GM19467 (cell line): ENCODE measurements at regions not wholly inside any gene's neighbourhood (a gene's known extent, or its start where the extent isn't known, plus 50 kb on each side); places are given as distances from the start of the nearest gene placed in this dataset.

Source experiments
- ATAC-seq: cut with Tn5 transposase; IDR thresholded peaks from one replicate; pipeline ENCODE4 v1.9.1; 2021; ENCODE audit warnings: mild to moderate bottlenecking, moderate library complexity; ENCODE audit not compliant: unreplicated experiment

DNA sequence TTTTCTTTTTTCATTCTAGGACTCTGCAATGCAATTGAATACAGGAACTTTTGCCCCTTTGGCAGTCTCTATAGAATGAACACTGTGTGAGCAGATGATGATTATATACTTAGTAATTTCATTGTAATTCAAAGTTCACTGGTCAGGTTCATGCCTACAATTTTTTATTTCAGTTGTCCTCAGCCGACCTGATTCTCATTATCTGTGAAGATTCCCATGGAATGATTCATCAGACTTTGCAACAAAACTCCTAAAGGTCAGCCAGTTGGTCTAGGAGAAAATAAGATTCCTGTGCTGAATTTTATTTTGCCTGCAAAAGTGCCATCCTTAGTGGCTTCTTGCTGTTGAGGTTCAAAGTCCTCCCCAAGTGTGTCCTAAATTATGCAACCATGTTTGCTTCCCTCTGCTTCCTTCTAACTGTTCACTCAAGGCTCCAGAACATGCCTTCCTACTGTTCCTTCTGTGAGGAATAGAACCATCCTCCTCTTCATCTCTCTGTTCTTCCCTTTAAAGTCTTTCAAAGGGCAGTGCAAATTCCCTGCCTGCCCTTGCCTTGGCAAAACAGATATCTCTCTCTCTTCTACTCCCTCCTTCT, 194.2 kb upstream of the CNR1 start:
- no peak for ATAC-seq

DNA sequence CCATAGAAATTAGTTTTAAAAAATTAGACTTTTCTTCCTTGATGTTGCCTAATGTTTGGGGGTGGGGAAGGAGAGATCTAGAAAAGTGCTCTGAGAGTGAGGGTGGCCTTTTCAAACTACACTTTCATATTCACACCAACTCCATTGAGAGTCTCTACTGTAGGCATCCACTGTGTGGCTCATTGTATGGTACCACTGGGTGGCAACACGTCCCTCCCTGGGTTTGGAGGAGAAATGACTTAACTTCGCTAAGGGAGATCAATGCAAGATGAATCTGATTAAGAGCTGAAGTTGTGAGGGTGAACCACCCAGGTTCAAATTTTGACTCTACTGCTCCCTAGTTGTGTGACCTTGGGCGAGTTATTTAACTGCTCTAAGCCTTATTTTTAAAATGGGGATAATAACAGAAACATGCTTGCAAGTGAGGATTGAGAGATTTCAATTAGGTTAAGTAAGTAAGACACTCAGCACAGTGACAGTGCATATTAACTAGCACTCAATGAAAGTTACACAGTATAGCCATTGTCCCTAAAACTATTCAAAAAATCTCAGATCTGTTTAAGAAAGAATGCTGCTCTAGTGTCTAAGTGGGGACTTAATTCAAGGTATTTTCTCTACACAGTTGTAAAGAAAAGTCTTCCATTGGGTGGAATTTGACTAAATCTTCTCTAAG, 193.5 kb upstream of the CNR1 start:
- no peak for ATAC-seq

DNA sequence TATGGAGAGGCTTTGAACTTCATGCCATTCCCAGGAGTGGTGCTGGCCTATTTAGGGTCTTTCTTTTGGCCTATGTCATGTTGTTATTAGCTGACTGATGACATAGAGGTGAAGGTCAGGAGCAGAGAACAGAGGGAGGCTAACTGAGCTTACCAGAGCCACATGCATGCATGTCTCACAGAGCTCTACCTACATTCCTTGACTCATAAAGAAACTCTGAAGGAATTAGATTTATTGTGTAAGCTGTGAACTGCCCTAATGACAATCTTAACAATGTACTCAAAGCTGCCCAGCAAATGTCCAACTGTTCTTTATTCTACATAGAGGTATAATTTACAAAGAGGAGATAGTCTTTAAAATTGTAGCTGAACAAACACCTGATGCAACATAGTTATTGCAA, 192.7 kb upstream of the CNR1 start:
- ATAC-seq = no peak

DNA sequence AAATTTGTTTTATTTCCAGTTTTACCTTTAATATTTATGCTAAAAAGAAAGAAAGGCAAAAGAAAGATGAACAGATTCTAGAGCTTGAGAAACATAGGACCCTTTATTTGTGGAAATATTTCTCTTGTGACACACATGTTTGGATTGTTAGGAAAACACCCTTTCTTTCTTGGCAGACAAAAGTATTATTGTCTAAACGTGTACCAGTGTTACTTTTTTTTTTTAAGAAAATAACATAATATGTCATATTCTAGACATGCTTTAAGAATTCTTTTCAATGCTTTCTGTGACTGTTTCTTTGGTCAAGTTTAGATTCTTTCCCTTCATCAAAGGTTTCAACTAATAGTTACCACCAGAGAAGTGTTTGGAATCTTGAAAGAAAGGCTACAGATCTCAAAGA, 183.4 kb upstream of the CNR1 start:
- ATAC-seq = no peak

DNA sequence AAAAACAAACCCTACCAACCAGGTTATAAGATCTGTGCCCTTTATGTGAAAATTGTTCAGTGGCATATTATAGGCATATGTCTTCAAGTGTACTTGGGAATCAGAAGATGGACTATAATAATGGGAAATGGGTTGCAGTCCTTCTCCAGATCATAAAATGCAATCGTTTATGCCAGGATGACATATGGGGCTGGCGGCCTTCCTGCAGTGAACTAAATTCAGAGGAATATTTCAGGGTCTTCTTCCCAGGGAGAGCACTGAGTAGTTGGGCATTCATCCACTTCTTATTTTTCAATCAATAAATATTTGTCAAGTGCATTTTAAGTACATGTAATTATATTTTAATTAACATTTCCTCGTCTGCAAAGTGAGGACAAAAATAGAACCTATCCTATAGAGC, 176.2 kb upstream of the CNR1 start:
- ATAC-seq = no peak

DNA sequence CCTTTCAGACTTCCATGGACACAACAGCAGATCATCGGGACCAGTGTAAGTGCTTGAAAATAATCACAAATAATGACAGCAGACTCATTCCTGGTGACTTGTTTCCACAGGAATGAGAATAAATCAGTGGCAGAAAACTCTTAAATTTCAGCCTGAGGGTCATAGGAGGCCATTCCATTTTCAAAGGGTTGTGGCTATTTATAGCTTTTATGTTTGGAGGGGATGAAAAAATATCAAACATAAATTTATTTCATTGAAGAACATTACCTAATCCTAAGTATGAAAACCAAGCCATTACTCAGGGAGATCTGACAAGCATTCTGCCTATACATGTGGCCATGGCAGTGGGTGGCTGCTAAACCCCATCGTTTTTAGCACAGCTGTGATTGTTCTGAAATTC, 173.6 kb upstream of the CNR1 start:
- no peak for ATAC-seq

DNA sequence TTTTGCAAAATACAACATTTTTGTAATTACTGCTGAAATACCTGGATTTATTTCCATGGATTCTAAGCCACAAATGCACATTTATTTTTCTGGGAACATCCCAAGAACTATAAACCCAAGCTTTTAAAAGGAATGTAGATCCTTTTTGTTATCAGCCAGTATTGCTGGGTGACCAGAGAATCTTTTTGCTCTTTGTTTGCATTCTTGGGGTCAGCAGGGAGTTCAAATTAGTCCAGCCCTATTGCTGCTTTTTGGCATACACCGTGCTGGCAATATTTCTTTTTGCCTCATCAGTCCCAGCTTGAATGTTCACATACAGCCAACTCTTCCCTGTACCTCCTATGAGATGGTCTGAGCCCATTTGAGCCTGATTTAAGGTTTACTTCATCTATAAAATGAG, 155.2 kb upstream of the CNR1 start:
- no peak for ATAC-seq

DNA sequence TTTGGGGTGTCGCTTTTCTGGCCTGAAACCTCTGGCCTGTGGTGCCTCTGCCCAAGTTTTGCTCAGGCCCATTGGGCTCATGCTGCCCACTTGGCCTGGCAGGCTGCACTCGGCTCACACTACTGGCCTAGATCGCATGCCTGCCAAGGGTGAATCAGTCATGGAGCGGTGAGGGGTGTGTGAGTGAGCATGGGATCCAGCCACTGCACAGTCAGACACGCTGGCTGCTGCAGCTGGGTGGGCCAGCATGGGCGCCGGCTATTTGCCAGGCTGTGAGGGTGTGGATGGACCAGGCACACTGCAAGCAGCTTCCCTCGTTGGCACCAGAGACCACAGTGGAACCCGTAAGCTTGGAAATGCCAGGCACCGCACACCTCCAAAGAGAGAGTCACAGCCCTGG, 145.4 kb upstream of the CNR1 start:
- ATAC-seq = no peak

DNA sequence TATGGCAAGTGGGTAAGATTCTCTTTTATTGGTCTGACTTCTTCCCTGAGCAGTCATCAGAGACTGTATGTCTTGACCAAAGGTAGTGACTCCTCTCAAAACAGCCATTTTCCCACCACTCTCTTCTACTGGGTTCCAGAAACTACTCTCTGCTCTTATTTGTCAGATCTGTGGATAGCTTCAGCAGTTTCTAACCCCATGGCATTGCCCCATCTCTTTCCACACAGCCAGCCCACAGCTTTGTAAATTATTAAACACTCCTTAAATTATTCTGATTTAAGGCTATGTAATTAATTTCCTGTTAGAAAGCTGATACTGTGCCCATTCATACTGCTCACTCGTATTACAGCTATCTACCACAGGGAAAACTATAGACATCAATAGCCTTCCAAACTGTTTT, 138.4 kb upstream of the CNR1 start:
- no peak for ATAC-seq

DNA sequence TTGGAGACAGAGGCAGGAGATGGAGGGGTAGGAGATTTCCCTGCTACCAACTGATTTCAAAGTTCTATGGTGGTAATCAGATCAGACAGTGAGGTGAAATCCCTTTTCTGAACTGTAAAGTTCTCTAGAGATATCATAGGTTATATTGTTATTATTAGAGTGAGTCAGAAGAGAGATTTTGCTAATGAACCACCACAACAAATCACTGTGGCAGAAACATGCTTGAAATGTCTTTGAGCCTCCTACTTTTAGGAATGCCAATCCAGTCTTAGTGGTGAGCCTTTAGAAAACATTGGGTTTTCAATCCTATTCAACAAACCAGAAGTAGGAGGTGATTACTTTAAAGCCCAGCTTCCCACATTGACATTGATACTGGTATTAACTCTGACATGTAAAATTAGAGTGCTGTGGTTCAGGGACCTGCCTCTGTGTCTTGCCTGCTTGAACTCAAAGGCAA, 136.7 kb upstream of the CNR1 start:
- no peak for ATAC-seq

DNA sequence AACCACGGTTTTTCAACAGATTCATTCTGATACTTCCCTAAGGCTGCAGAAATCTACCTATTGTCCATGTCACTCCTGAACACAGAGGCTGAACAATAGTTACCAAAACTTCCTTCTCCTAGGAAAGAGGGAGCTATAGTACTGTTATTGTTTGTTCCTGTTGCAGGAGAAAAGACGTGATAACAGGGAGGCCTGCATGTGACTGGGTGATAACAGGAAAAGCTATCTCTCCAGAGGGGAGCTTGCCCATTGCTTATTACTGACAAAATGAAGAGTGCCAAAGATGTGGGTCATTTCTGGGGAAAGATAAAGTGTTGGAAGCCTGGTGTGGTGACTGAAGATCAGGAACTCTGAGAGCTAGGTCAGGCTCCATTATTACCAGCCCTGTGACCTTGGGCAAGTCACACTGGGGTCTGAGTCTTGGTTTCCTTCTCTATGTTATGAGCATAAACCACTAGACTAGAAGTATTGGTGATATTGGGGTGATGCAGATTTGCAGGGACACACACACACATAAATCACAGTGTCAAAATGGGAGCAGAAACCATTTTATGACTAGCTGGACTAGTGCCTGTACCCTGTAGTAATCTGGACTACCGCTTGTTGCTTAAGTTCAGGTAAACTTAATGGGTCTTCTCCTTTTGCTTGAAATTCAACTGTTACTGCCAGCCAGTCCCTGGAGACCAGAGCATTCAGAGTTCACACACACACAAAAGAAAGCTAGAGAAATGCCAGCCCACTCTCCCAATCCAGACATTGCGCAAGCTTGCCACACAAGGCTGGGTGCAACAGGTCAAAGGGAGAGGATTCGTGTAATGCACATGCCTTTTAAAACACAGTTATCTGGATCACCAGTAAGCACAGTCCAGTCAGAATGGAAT, 136.0 kb upstream of the CNR1 start:
- ATAC-seq = no peak

DNA sequence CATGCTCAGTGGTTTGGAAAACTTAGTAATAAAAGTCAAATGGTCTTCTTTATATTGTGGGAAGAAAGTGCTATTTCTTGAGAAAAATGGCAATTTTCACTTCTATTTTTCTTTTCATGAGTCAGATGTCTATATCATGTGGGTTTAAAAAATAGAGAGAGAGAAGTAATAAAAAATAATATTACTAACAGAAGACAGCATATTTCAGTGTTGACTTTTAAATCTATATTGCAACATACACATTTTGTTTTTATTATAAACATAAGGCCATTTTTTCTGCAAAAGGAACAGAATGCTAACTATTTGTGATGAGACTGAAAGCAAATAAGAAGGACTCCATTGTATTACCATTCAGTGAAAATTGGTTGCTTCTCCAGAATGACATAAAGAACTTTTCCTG, 135.1 kb upstream of the CNR1 start:
- ATAC-seq = no peak

DNA sequence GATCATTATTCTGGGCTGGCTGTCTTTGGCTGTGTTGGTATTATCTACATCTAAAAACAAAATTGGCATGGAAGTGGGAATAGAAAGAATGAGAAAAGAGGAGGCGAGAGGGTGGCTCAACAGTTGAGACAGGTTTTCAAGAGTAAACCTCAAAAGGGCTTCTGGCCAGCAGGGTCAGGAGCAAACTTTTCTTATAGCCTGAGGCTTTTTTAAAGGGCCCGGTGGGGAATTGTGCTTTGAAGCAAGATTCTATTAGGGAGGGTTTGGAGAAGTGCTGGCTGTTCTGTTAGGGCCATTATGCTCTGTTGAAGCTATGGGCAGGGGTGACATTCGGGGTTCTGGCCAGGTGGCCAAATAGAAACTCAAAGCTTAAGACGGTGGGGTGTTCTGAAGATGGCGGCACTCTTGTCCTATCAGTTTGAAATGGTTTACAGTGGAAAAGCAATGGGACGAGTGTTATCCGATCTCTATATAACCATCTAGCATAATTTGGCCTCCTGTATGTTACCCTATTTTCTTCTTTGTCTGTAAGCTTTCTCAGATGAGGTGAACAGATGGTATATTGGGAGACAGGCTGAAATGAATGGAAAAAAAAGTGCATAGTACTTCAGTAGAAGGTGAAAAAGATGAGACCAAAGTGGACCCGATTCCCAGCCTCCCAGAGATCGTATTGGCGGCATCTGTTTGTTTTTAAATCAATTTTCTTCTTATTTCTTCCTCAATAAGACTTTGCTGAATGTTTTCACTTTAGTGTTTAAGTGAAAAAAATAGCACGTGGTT, 132.1 kb upstream of the CNR1 start:
- no peak for ATAC-seq

DNA sequence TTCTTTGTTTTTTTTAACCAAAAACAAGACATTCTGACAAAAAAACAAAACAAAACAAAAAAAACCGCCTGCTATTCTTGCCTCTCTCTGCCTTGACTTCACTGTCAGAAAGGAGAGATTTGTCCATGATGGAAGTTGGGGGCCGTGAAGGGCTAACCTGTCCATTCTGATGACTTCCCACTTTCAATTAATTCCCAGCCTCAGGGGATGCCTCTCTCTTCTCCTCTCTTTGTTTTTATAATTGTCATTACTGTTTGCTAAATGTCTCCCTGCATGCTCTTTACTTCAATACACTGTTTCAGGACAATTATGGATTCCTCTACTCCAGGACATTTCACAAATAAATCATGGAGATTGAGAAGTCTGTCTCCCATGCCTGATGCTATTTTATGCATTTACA, 130.5 kb upstream of the CNR1 start:
- ATAC-seq = no peak

DNA sequence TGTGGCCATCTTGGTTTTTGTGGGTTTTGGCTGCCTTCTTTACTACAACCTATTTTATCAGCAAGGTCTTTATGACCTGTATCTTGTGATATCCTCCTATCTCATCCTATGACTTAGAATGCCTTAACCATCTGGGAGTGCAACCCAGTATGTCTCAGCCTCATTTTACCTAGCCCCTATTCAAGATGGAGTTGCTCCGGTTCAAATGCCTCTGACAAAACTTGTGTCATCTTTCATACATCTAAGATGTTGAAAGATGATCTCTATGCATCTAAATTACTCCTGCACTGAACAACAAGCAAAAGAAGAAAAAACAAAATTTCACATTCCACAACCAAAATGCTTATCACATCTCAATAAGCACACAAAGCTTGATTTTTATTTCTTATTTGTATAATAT, 129.5 kb upstream of the CNR1 start:
- ATAC-seq = no peak

DNA sequence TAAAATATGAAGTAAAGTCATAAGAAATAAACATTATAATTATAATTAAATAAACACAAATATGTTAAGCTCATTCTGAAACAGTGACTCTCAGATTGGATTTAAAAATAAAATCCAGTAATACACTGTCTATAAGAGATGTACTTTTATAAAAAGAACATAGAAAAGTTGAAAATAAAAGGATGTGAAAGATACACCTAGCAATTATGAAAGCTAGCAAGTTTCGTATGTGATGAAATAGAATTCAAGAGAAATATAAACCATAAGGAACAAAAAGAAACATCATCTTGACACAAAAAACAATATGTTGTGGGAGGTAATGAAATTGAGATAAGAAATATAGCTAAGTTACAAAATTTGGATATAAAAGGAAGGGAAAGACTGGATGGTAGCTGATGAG, 128.6 kb upstream of the CNR1 start:
- ATAC-seq = no peak

DNA sequence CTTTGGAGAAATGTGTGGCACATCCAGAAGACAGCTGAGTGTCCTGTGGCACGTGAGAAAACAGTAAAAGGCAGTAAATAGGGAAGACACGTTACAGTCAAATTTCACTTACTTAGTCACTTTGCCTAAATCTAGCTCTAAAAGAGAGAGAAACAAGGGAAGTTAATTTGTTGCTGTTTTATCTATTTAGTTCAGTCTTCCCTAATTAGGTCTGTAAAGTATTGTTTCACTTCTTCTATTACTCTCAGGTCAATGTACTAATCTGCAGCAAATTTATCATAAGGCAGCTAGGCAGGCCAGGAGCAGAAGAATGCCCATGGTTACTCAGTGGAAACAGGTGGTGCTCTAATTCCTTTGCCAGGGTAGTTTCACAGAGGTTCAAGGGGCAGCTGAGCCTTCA, 124.3 kb upstream of the CNR1 start:
- no peak for ATAC-seq

DNA sequence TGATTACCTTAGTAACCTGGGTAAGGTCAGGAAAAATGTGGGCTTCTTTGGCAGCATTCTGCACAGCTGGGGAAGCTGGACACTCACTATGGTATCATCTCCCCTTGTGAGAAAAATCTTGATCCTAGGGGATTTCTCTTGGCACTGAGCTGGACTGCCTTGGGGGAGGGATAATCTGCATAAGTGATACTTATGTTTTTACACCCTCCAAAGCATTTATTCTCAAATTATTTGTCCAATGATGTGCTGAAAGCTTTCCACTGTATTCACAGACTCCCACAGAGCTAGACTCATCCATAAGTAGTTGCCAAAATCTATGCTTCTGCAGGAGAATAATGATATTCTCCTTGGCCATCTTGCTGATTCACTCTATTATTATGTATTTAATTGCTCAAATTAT, 121.5 kb upstream of the CNR1 start:
- ATAC-seq = no peak

DNA sequence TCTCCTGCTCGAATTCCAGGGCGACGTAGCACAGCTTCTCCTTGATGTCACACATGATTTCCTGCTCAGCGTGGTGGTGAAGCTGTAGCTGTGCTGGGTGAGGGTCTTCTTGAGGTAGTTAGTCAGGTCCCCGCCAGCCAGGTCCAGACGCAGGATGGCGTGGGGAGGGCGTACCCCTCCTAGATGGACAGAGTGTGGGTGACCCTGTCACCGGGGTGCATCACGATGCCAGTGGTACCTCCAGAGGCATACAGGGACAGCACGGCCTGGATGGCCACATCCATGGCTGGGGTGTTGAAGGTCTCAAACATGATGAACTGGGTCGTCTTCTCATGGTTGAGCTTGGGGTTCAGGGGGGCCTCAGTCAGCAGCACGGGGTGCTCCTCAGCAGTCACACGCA, 110.2 kb upstream of the CNR1 start:
- no peak for ATAC-seq

DNA sequence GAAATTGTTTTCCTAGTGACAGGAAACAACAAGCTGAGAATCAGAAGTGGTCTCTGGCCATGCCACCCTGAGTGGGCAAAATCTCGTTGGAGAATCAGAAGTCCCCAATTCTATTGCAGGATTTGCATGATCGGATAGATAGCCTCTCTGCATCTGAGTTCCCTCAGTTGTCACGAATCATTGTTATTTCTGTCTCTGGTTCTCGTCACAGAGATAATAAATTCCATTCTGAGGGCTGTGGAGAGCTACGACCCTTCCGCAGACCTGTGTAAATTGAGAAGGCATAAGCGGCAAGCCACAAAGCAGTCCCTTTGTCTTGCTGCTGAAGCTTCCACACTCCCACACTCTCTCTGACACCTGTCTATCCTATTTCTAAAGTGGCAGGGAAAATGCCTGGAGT, 102.4 kb upstream of the CNR1 start:
- ATAC-seq = no peak

DNA sequence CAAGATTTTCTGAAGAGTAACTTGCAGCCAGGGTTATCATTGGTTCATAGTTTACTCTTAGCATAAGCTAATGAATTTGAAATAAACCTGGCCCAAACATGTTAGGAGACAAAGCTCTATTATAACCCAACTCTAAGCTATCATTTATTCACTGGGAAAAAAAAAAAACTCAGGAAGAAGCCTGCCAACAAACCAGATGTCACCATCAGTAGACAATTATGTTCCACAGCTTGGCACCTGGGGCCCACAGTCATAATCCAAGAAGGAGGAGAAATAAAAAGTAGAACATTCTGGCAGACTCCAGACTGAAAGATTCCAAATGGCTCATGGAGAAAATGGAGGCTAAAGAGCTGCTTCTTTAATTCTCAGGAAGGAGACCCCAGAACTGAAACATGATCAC, 100.0 kb upstream of the CNR1 start:
- no peak for ATAC-seq
